Gastroesophageal sphincter (tissue), 4 donors: ENCODE measurements at regions not wholly inside any gene's neighbourhood (a gene's known extent, or its start where the extent isn't known, plus 50 kb on each side); places are given as distances from the start of the nearest gene placed in this dataset.

Experiments
- ATAC-seq: fragments of 150-250 bp; one replicate; pipeline ENCODE4 v1.9.1; 2016; ENCODE audit warnings: mild to moderate bottlenecking, moderate library complexity
- H3K27ac ChIP-seq, 4 donors: fragments of 200-600 bp; sonication (generic) in 3 of 4; 1 replicate in 3 of 4; 2 replicates in 1 of 4; pipeline ENCODE4 v1.5.1; 2016 to 2019
- H3K27me3 ChIP-seq: fragments of 200-600 bp; sonication (generic); one replicate; pipeline ENCODE4 v1.5.1; 2019
- H3K36me3 ChIP-seq, 2 donors: fragments of 200-600 bp; sonication (generic); one replicate each; pipeline ENCODE4 v1.5.1; 2019; ENCODE audit warnings: control low read depth in 1 of 2
- H3K4me1 ChIP-seq, 3 donors: fragments of 200-600 bp; sonication (generic); 1 replicate in 2 of 3; 2 replicates in 1 of 3; pipeline ENCODE4 v1.5.1; 2016 to 2019; ENCODE audit warnings: control low read depth in 2 of 3
- H3K4me3 ChIP-seq, 2 donors: fragments of 200-600 bp; sonication (generic); one replicate each; pipeline ENCODE4 v1.5.1; 2019; ENCODE audit warnings: mild to moderate bottlenecking in 1 of 2, moderate library complexity in 1 of 2
- H3K9me3 ChIP-seq, 3 donors: fragments of 200-600 bp; sonication (generic); one replicate each; pipeline ENCODE4 v1.5.1; 2017 to 2019; ENCODE audit warnings: control low read depth in 2 of 3
- EP300 ChIP-seq: sonication (generic); formaldehyde crosslinking; IDR thresholded peaks from one replicate; pipeline ENCODE4 v1.6.1; 2017; ENCODE audit warnings: antibody characterized with exemption, mild to moderate bottlenecking
- POLR2A ChIP-seq, 2 donors: fragments of 450-650 bp; IDR thresholded peaks; one replicate each; pipeline ENCODE4 v1.6.1; 2017; ENCODE audit warnings: antibody characterized with exemption in 2 of 2, mild to moderate bottlenecking in 2 of 2, moderate library complexity in 1 of 2
- POLR2AphosphoS5 ChIP-seq: sonication (generic); formaldehyde crosslinking; IDR thresholded peaks from one replicate; pipeline ENCODE4 v1.6.1; 2017; ENCODE audit warnings: antibody characterized with exemption
- WGBS, 2 donors: methylation state at CpG; one replicate each; pipeline ENCODE4 v1.1.5; 2018; ENCODE audit warnings: low coverage in 1 of 2; 5-methylcytosine and 5-hydroxymethylcytosine counted together
- TF ChIP-seq, protein P1 (sequence below), 4 experiments: fragments of 200-600 bp in 2 of 4; fragments of 450-650 bp in 2 of 4; sonication (generic) in 1 of 4; IDR thresholded peaks; one replicate each; pipeline ENCODE4 v1.5.1; 2017 to 2019; ENCODE audit warnings: antibody characterized with exemption in 4 of 4, mild to moderate bottlenecking in 2 of 4, moderate library complexity in 2 of 4

DNA sequence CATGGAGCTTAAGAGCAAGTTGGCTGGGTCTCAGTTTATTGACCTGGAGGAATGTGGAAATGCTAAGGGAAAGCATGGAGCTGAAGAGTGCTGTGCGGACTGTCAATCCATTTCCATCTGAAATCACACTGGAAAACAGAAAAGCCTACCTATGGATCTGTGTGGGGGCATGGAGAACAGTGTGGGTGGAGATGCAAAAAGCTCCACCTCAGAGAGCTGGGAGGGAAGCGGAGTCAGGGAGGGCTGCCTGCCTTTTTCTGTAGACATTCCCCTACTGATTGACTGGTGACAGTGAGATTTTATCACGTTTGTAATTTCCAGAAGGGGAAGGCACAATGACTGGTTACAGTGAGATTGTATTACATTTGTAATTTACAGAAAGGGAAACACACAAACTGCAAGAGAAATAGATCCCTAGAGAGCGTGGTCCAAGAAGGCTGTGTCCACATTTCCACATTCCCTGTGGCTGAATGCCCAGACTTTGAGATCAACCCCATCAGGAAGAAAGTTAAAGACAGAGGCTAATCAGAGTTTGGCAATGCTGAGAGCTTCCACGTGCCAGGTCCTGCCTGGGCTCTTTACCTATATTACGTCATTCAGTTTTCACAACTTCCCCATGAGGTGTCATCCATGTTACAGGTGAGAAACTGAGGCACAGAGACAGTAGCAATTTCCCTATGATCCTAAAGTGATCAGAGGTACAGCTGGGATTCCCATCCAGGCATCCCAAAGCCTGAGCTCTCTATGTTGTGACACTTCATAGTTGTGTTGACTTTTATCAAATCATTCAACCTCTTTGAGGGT is 67.7 kb upstream of the NSMCE3 start:
- Histone ChIP-seq H3K36me3 (no peaks in the 10 kb centered on the region), H3K4me3 (no peak overlapping the region), H3K9me3 (no peaks in the 10 kb centered on the region), H3K4me1 (no peaks in the 10 kb centered on the region), H3K27ac (no peak overlapping the region), H3K27me3 (no peaks in the 10 kb centered on the region)
- TF ChIP-seq EP300 = no peak
- TF ChIP-seq, protein P1, sequence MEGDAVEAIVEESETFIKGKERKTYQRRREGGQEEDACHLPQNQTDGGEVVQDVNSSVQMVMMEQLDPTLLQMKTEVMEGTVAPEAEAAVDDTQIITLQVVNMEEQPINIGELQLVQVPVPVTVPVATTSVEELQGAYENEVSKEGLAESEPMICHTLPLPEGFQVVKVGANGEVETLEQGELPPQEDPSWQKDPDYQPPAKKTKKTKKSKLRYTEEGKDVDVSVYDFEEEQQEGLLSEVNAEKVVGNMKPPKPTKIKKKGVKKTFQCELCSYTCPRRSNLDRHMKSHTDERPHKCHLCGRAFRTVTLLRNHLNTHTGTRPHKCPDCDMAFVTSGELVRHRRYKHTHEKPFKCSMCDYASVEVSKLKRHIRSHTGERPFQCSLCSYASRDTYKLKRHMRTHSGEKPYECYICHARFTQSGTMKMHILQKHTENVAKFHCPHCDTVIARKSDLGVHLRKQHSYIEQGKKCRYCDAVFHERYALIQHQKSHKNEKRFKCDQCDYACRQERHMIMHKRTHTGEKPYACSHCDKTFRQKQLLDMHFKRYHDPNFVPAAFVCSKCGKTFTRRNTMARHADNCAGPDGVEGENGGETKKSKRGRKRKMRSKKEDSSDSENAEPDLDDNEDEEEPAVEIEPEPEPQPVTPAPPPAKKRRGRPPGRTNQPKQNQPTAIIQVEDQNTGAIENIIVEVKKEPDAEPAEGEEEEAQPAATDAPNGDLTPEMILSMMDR (IDR thresholded peaks at IDR 0.05) = no peak
- no peak for TF ChIP-seq POLR2A (IDR thresholded peaks at IDR 0.05)
- TF ChIP-seq POLR2AphosphoS5 = no peak
- no peak for ATAC-seq
- 50% methylated on average over 5 to 6 of the region's 6 CpGs for WGBS, 2 donors

- WGBS, 2 donors = 72 to 78% methylated on average over 7 of the region's 9 CpGs
- H3K27ac ChIP-seq = no peak overlapping the region
- no peaks in the 10 kb centered on the region for H3K4me1 ChIP-seq
- no peaks in the 10 kb centered on the region for H3K36me3 ChIP-seq
- TF ChIP-seq POLR2A (IDR thresholded peaks at IDR 0.05) (no peak), POLR2AphosphoS5 (no peak), EP300 (no peak)
- TF ChIP-seq, protein P1 (IDR thresholded peaks at IDR 0.05) = no peak
- no peaks in the 10 kb centered on the region for H3K9me3 ChIP-seq
- no peaks in the 10 kb centered on the region for H3K27me3 ChIP-seq
- no peak overlapping the region for H3K4me3 ChIP-seq
- no peak for ATAC-seq
These were observed 64.9 kb upstream of the NSMCE3 start for GRCh38 chr15:29334544-29334943.

DNA sequence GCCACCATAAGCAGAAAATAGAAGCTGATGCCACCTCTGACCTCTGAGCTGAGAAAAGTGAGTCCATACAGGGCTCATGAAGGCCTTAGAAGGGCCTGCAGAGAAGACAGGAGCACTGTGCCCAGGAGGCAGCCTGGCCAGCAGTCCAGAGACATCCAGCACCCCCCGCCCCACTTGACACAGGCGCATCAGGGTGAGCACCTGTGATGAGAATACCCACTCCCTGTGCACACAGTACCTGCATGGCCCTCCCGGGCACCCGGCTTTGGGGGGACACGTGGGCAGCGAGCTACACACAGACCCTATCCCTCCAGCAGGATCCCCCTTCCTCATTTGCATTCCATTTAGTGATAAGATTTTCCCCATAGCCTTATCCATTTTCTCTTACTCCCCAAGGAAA is 63.6 kb upstream of the NSMCE3 start:
- Histone ChIP-seq H3K36me3 (no peaks in the 10 kb centered on the region), H3K9me3 (no peaks in the 10 kb centered on the region), H3K27ac (no peak overlapping the region), H3K4me3 (no peak overlapping the region), H3K4me1 (no peaks in the 10 kb centered on the region), H3K27me3 (no peaks in the 10 kb centered on the region)
- WGBS, 2 donors = 81% methylated on average over 3 of the region's 6 CpGs; no CpG with 5 or more reads in 1 of the 2 donors
- ATAC-seq = no peak
- TF ChIP-seq, protein P1 (IDR thresholded peaks at IDR 0.05) = no peak
- no peak for TF ChIP-seq POLR2A (IDR thresholded peaks at IDR 0.05)
- TF ChIP-seq EP300 = no peak
- TF ChIP-seq POLR2AphosphoS5 = no peak

- H3K36me3 ChIP-seq = no peaks in the 10 kb centered on the region
- TF ChIP-seq POLR2A (IDR thresholded peaks at IDR 0.05) = no peak
- TF ChIP-seq POLR2AphosphoS5 = no peak
- TF ChIP-seq EP300 = no peak
- TF ChIP-seq, protein P1 (IDR thresholded peaks at IDR 0.05) = no peak
- no peak for ATAC-seq
- 54 to 78% methylated on average over 4 to 5 of the region's 6 CpGs for WGBS, 2 donors
- H3K4me3 ChIP-seq = no peak overlapping the region
- no peaks in the 10 kb centered on the region for H3K27me3 ChIP-seq
- H3K27ac ChIP-seq = no peak overlapping the region
- H3K9me3 ChIP-seq = no peaks in the 10 kb centered on the region
- no peaks in the 10 kb centered on the region for H3K4me1 ChIP-seq
These were observed 62.0 kb upstream of the NSMCE3 start for GRCh38 chr15:29331669-29332068.

DNA sequence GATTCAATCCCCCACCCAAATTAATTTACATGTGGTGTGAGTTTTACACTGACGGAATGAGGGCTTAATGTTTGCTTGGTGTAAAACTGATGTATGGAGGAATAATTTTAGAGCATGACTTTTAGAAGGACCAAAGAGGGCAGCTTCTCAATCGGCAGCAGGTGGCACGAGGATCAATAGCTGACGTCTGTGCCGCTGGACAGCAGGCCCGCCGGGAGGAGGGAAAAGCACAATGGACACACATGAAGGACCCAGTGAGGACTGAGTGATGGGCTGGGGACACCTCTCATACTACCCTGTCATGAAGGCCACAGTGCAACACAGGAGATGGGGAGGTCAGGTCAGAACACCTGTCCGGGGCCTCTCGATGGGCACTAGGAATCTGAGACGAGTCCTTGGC is 61.4 kb upstream of the NSMCE3 start:
- H3K36me3 ChIP-seq = no peaks in the 10 kb centered on the region
- H3K4me3 ChIP-seq = no peak overlapping the region
- H3K27ac ChIP-seq = no peak overlapping the region
- no peak for TF ChIP-seq POLR2AphosphoS5
- TF ChIP-seq POLR2A (IDR thresholded peaks at IDR 0.05) = no peak
- ATAC-seq = no peak
- 67 to 93% methylated on average over 1 to 5 of the region's 10 CpGs for WGBS, 2 donors
- H3K4me1 ChIP-seq = no peaks in the 10 kb centered on the region
- H3K9me3 ChIP-seq = peaks cover 0 to 2% (median 0%) of the 10 kb centered on the region in 3 donors
- H3K27me3 ChIP-seq = no peaks in the 10 kb centered on the region
